ENCODE measurements at regions not wholly inside any gene's neighbourhood (a gene's known extent, or its start where the extent isn't known, plus 50 kb on each side); places are given as distances from the start of the nearest gene placed in this dataset.

GRCh38 chr1:25003457-25004190, 73.5 kb upstream of the RUNX3 start:
- H3K36me3 Mint-ChIP-seq (ENCODE audit: unreplicated experiment) = no peaks in the 10 kb centered on the region
- H3K27me3 Mint-ChIP-seq (ENCODE audit: unreplicated experiment) = peaks cover 8% of the 10 kb centered on the region
- no peak for TF ChIP-seq CTCF (IDR thresholded peaks at IDR 0.05)
- H3K4me3 Mint-ChIP-seq (ENCODE audit: unreplicated experiment) = no peak overlapping the region
- no peaks in the 10 kb centered on the region for H3K9me3 Mint-ChIP-seq (ENCODE audit: unreplicated experiment)
- H3K4me1 Mint-ChIP-seq (ENCODE audit: unreplicated experiment) = peaks cover 41% of the 10 kb centered on the region
- no peak for DNase-seq (ENCODE audit: extremely low spot score, unreplicated experiment)
- peak overlapping the region; percentile 35 for H3K27ac Mint-ChIP-seq (ENCODE audit: unreplicated experiment)

GRCh38 chr1:25003000-25003399, 72.9 kb upstream of the RUNX3 start:
- DNase-seq (ENCODE audit: extremely low spot score, unreplicated experiment) = no peak
- Mint-ChIP-seq H3K4me1 (ENCODE audit: unreplicated experiment) (peaks cover 35% of the 10 kb centered on the region), H3K27ac (ENCODE audit: unreplicated experiment) (no peak overlapping the region), H3K4me3 (ENCODE audit: unreplicated experiment) (no peak overlapping the region), H3K27me3 (ENCODE audit: unreplicated experiment) (peaks cover 8% of the 10 kb centered on the region), H3K9me3 (ENCODE audit: unreplicated experiment) (no peaks in the 10 kb centered on the region), H3K36me3 (ENCODE audit: unreplicated experiment) (no peaks in the 10 kb centered on the region)
- TF ChIP-seq CTCF (IDR thresholded peaks at IDR 0.05) = no peak

- peaks cover 18% of the 10 kb centered on the region for H3K4me1 Mint-ChIP-seq (ENCODE audit: unreplicated experiment)
- H3K36me3 Mint-ChIP-seq (ENCODE audit: unreplicated experiment) = peaks cover 3% of the 10 kb centered on the region
- H3K4me3 Mint-ChIP-seq (ENCODE audit: unreplicated experiment) = no peak overlapping the region
- DNase-seq (ENCODE audit: extremely low spot score, unreplicated experiment) = no peak
- no peaks in the 10 kb centered on the region for H3K9me3 Mint-ChIP-seq (ENCODE audit: unreplicated experiment)
- H3K27me3 Mint-ChIP-seq (ENCODE audit: unreplicated experiment) = peaks cover under 1% of the 10 kb centered on the region
- no peak for TF ChIP-seq CTCF (IDR thresholded peaks at IDR 0.05)
- no peak overlapping the region for H3K27ac Mint-ChIP-seq (ENCODE audit: unreplicated experiment)
Measured at GRCh38 chr1:25001125-25001915, 71.2 kb upstream of the RUNX3 start.

- TF ChIP-seq CTCF (IDR thresholded peaks at IDR 0.05) = no peak
- Mint-ChIP-seq H3K9me3 (ENCODE audit: unreplicated experiment) (no peaks in the 10 kb centered on the region), H3K4me1 (ENCODE audit: unreplicated experiment) (peaks cover 15% of the 10 kb centered on the region), H3K36me3 (ENCODE audit: unreplicated experiment) (peaks cover 3% of the 10 kb centered on the region), H3K4me3 (ENCODE audit: unreplicated experiment) (no peak overlapping the region), H3K27me3 (ENCODE audit: unreplicated experiment) (no peaks in the 10 kb centered on the region), H3K27ac (ENCODE audit: unreplicated experiment) (no peak overlapping the region)
- DNase-seq (ENCODE audit: extremely low spot score, unreplicated experiment) = no peak
Measured at GRCh38 chr1:24999906-25000305, 69.8 kb upstream of the RUNX3 start.

GRCh38 chr1:24999426-24999825, 69.3 kb upstream of the RUNX3 start:
- no peak for DNase-seq (ENCODE audit: extremely low spot score, unreplicated experiment)
- no peak for TF ChIP-seq CTCF (IDR thresholded peaks at IDR 0.05)
- Mint-ChIP-seq H3K9me3 (ENCODE audit: unreplicated experiment) (no peaks in the 10 kb centered on the region), H3K4me1 (ENCODE audit: unreplicated experiment) (peaks cover 15% of the 10 kb centered on the region), H3K4me3 (ENCODE audit: unreplicated experiment) (no peak overlapping the region), H3K27ac (ENCODE audit: unreplicated experiment) (no peak overlapping the region), H3K27me3 (ENCODE audit: unreplicated experiment) (no peaks in the 10 kb centered on the region), H3K36me3 (ENCODE audit: unreplicated experiment) (peaks cover 3% of the 10 kb centered on the region)

Data from osteocyte (in vitro differentiated cells).